ENCODE measurements at regions not wholly inside any gene's neighbourhood (a gene's known extent, or its start where the extent isn't known, plus 50 kb on each side); places are given as distances from the start of the nearest gene placed in this dataset.

DNA sequence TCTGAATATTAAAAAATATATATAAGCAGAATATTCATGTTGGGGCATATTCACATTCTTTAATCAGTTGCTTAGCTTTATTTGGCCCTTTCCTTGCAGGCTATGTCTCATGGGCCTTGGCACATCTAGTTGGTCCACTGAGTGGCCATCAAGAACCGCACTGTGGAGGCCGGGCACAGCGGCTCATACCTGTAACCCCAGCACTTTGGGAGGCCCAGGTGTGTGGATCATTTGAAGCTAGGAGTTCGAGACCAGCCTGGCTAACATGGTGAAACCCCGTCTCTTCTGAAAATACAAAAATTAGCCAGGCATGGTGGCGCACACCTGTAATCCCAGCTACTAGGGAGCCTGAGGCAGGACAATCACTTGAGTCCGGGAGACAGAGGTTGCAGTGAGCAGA, 127.6 kb upstream of the TANK start:
- peaks cover 7 to 8% of the 10 kb centered on the region in 2 donors for H3K27me3 Mint-ChIP-seq
- H3K4me1 Mint-ChIP-seq: peaks cover 2 to 4% of the 10 kb centered on the region in 2 donors

GRCh38 chr2:161033059-161033660, 127.1 kb upstream of the TANK start:
- ATAC-seq (replicated peaks) (no peak), DNase-seq (no peak)
- H3K4me3 Mint-ChIP-seq: no peak overlapping the region
- H3K27me3 Mint-ChIP-seq: peaks cover 7 to 8% of the 10 kb centered on the region in 2 donors
- peaks cover 0 to 4% of the 10 kb centered on the region in 2 donors for H3K4me1 Mint-ChIP-seq
- H3K36me3 Mint-ChIP-seq: no peaks in the 10 kb centered on the region
- H3K27ac Mint-ChIP-seq: no peak overlapping the region
- H3K9me3 Mint-ChIP-seq: peaks cover 8 to 10% of the 10 kb centered on the region in 2 donors

More for the DNA sequence above, 127.6 kb upstream of the TANK start:
- Mint-ChIP-seq H3K9me3 (peaks cover 8 to 10% of the 10 kb centered on the region in 2 donors), H3K27ac (no peak overlapping the region), H3K4me3 (no peak overlapping the region), H3K36me3 (no peaks in the 10 kb centered on the region)
- ATAC-seq (replicated peaks): no peak
- no peak for DNase-seq

DNA sequence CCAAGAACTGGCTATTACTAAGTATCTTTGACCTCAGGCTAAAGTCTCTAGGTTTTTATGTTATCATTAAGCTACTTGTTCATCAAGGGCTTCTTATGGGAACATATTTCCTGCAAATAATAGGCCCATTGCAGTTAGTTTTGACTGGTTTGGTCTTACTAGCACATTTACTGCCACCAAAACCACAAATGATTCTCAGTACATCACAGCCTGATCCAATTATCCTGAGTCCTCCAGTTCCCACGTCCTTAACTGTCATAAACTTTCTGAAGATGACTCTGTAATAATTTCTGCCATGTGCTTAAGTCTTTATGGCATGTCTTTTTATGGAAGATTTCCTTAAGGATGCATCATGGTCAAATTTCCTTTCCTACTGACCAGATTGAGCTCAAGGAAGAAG, 123.3 kb upstream of the TANK start:
- Mint-ChIP-seq H3K4me1 (no peaks in the 10 kb centered on the region), H3K9me3 (peaks cover 3 to 4% of the 10 kb centered on the region in 2 donors), H3K4me3 (no peak overlapping the region), H3K27me3 (peaks cover 14% of the 10 kb centered on the region in 2 donors), H3K36me3 (no peaks in the 10 kb centered on the region), H3K27ac (no peak overlapping the region)
- DNase-seq (no peak), ATAC-seq (replicated peaks) (no peak)

DNA sequence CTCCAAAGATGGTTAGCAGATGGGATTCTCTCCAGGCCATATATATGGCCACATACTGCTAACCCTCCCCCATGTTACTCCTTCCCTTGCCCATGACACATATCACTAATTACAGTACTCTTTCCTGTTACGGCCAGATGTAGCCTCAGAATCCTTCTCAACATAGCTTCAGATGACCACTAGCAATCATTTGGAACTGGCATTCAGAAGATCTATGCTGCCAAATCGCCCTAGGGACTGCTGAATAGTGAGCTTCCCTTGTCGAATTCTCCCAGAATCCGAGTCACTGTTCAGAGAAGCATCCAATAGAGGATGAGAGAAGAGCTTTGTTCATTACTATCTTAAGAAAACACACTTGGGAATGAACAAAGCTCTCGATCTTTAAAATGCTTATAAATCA, 121.2 kb upstream of the TANK start:
- Mint-ChIP-seq H3K9me3 (peaks cover 3 to 4% of the 10 kb centered on the region in 2 donors), H3K27me3 (peaks cover 14 to 17% of the 10 kb centered on the region in 2 donors), H3K27ac (no peak overlapping the region), H3K4me3 (no peak overlapping the region), H3K36me3 (no peaks in the 10 kb centered on the region), H3K4me1 (no peaks in the 10 kb centered on the region)
- no peak for ATAC-seq (replicated peaks)
- DNase-seq: no peak

- Mint-ChIP-seq H3K4me1 (no peaks in the 10 kb centered on the region), H3K36me3 (no peaks in the 10 kb centered on the region), H3K27me3 (peaks cover 16 to 18% of the 10 kb centered on the region in 2 donors), H3K4me3 (no peak overlapping the region), H3K9me3 (no peaks in the 10 kb centered on the region), H3K27ac (no peak overlapping the region)
- no peak for DNase-seq
- no peak for ATAC-seq (replicated peaks)
Measured at GRCh38 chr2:161041356-161041755, 118.9 kb upstream of the TANK start.

- H3K4me3 Mint-ChIP-seq: no peak overlapping the region
- H3K27me3 Mint-ChIP-seq: peaks cover 16 to 21% of the 10 kb centered on the region in 2 donors
- no peaks in the 10 kb centered on the region for H3K4me1 Mint-ChIP-seq
Measured at GRCh38 chr2:161042990-161043625, 117.1 kb upstream of the TANK start.

DNA sequence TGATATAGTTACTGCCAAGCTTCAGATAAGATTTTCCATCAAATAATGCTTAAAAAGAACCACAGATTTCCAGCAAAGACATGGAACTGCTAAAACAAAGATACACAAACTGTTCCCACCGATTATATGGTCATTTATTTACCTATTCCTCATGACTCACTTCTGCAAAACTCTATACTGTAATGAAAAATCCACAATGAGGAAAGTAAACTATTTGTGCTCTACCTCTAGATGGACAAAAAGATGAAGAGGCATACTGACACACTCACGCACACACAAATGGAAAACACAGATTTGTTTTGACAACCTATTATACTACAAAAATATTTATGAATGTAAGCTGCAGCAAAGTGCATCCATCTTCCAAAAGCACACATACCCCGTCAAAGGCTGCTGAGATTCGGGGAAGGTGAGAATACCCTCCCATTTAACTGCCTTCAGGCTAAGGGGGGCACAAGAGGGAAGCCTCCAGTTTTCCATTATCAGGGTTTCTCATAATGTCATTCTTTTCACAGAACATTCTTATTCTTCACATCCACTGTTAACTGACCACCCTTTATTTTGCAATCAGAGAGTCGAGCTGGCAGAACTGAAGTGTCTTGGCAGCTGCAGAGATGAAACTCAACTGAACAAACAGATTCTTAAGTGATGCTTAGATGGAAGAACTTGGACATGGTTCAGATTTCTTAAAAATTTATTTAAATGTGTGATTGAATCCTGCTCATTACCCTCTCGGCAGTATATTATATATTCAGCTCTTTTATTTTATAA, 115.9 kb upstream of the TANK start:
- Mint-ChIP-seq H3K27me3 (peaks cover 16 to 21% of the 10 kb centered on the region in 2 donors), H3K36me3 (no peaks in the 10 kb centered on the region), H3K4me1 (no peaks in the 10 kb centered on the region), H3K27ac (no peak overlapping the region), H3K4me3 (no peak overlapping the region), H3K9me3 (no peaks in the 10 kb centered on the region)
- no peak for DNase-seq
- ATAC-seq (replicated peaks): no peak

More at GRCh38 chr2:161042990-161043625, 117.1 kb upstream of the TANK start:
- Mint-ChIP-seq H3K9me3 (no peaks in the 10 kb centered on the region), H3K27ac (no peak overlapping the region), H3K36me3 (no peaks in the 10 kb centered on the region)
- no peak for DNase-seq
- ATAC-seq (replicated peaks): no peak

DNA sequence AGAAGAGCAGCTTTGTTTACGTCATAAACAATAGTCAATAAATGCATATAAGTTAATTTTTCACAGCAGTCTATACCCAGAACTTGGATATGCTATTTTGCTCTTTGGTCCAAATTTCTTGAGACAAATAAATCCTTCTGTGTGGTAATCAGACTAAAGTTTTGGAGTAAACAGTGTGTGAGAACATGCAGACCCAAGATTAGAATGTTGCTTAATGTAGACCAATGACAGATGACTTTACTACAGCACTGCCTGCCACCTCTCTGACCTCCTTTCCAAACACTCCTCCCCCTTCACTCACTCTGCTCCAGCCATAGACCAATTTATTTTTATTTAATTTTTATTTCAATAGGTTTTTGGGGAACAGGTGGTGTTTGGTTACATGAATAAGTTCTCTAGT, 115.3 kb upstream of the TANK start:
- no peak for ATAC-seq (replicated peaks)
- H3K27ac Mint-ChIP-seq: no peak overlapping the region
- no peak overlapping the region for H3K4me3 Mint-ChIP-seq
- no peaks in the 10 kb centered on the region for H3K9me3 Mint-ChIP-seq
- peaks cover 16 to 23% of the 10 kb centered on the region in 2 donors for H3K27me3 Mint-ChIP-seq
- DNase-seq: no peak
- no peaks in the 10 kb centered on the region for H3K4me1 Mint-ChIP-seq
- no peaks in the 10 kb centered on the region for H3K36me3 Mint-ChIP-seq

- H3K4me1 Mint-ChIP-seq: no peaks in the 10 kb centered on the region
- H3K27me3 Mint-ChIP-seq: peaks cover 19 to 26% of the 10 kb centered on the region in 2 donors
- H3K36me3 Mint-ChIP-seq: no peaks in the 10 kb centered on the region
- ATAC-seq (replicated peaks): no peak
- DNase-seq: no peak
- no peak overlapping the region for H3K27ac Mint-ChIP-seq
- no peaks in the 10 kb centered on the region for H3K9me3 Mint-ChIP-seq
- no peak overlapping the region for H3K4me3 Mint-ChIP-seq
Measured at GRCh38 chr2:161045726-161046125, 114.5 kb upstream of the TANK start.

DNA sequence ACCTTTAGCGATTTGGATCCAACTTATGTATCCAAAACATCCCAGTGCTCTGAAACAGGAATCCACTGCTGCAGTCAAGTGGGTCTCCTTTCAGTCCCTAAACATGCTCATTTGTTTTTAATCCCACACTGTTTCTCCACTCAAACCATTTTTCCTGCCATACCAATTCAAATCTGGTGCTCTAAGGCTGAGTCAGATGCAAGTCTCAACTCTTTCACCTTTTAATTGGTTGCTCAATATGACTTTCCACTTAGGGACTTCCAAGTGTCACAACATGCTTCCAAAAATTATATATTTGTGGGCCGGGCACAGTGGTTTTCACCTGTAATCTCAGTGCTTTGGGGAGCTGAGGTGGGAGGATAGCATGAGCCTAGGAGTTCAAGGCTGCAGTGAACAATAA, 113.4 kb upstream of the TANK start:
- H3K4me3 Mint-ChIP-seq: no peak overlapping the region
- no peak for ATAC-seq (replicated peaks)
- no peaks in the 10 kb centered on the region for H3K36me3 Mint-ChIP-seq
- no peaks in the 10 kb centered on the region for H3K4me1 Mint-ChIP-seq
- DNase-seq: no peak
- no peaks in the 10 kb centered on the region for H3K9me3 Mint-ChIP-seq
- H3K27me3 Mint-ChIP-seq: peaks cover 26 to 32% of the 10 kb centered on the region in 2 donors
- no peak overlapping the region for H3K27ac Mint-ChIP-seq

- no peak overlapping the region for H3K4me3 Mint-ChIP-seq
- ATAC-seq (replicated peaks): no peak
- no peaks in the 10 kb centered on the region for H3K9me3 Mint-ChIP-seq
- no peaks in the 10 kb centered on the region for H3K4me1 Mint-ChIP-seq
- no peak for DNase-seq
- H3K27ac Mint-ChIP-seq: no peak overlapping the region
- peaks cover 38 to 43% of the 10 kb centered on the region in 2 donors for H3K27me3 Mint-ChIP-seq
- no peaks in the 10 kb centered on the region for H3K36me3 Mint-ChIP-seq
Measured at GRCh38 chr2:161048317-161048716, 111.9 kb upstream of the TANK start.

- no peak for ATAC-seq (replicated peaks)
- no peak for DNase-seq
- Mint-ChIP-seq H3K4me3 (no peak overlapping the region), H3K27me3 (peaks cover 34 to 45% of the 10 kb centered on the region in 2 donors), H3K36me3 (no peaks in the 10 kb centered on the region), H3K9me3 (no peaks in the 10 kb centered on the region), H3K27ac (no peak overlapping the region), H3K4me1 (no peaks in the 10 kb centered on the region)
Measured at GRCh38 chr2:161049559-161049958, 110.7 kb upstream of the TANK start.

- no peak for DNase-seq
- peaks cover 6 to 8% of the 10 kb centered on the region in 2 donors for H3K9me3 Mint-ChIP-seq
- no peaks in the 10 kb centered on the region for H3K4me1 Mint-ChIP-seq
- H3K4me3 Mint-ChIP-seq: no peak overlapping the region
- no peak overlapping the region for H3K27ac Mint-ChIP-seq
- H3K36me3 Mint-ChIP-seq: peaks cover 0 to 4% of the 10 kb centered on the region in 2 donors
- peaks cover 33 to 36% of the 10 kb centered on the region in 2 donors for H3K27me3 Mint-ChIP-seq
- ATAC-seq (replicated peaks): no peak
Measured at GRCh38 chr2:161052214-161052613, 108.0 kb upstream of the TANK start.

DNA sequence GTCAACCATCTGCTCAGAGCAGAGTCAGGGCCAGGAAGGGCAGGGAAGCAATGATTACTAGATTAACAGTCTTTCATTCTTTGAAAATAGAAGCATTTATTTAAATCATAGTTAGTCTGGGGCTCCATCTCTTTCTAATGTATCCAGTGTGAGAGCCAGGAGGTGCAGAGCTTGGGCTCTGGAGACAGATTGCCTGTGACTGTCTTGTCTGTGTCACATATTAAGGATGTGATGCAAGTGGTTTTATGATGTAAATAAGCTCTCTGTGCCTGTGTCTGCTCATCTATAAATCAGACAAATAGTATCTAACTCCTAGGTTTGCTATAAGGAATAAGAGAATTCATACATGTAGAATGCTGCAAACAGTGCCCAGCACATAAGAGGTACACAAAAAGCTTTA, 104.9 kb upstream of the TANK start:
- peaks cover 6 to 8% of the 10 kb centered on the region in 2 donors for H3K9me3 Mint-ChIP-seq
- no peak overlapping the region for H3K4me3 Mint-ChIP-seq

More for the DNA sequence above, 104.9 kb upstream of the TANK start:
- no peak for ATAC-seq (replicated peaks)
- Mint-ChIP-seq H3K27me3 (peaks cover 29% of the 10 kb centered on the region in 2 donors), H3K4me1 (no peaks in the 10 kb centered on the region), H3K27ac (no peak overlapping the region), H3K36me3 (peaks cover 0 to 4% of the 10 kb centered on the region in 2 donors)
- no peak for DNase-seq
